ENCODE measurements at regions not wholly inside any gene's neighbourhood (a gene's known extent, or its start where the extent isn't known, plus 50 kb on each side); places are given as distances from the start of the nearest gene placed in this dataset.

DNA sequence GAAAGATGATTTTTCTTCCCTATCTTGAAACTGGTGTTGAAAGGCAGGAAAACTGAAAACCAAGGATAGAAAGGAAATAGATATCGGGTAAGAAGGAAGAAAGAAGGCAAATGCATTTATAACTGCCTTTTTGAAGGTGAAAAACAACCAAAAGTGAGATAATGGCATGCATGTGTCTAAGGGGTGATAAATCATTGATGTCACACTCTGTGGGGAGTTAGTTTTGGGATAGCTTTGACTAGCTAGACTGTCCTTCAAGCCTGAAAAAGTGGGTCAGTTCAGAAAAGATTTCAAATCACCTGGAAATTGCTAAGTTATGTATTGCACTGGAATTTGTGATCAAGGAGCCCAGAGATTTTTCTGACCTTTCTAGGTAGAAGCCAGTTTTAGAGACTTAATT is 142.2 kb upstream of the UMPS start:
- intact Hi-C loops (cut with micrococcal nuclease), result no loop called here
- no peak for ATAC-seq
- peaks cover 16% of the 10 kb centered on the region for H3K4me1 ChIP-seq (ENCODE audit: control insufficient read depth, insufficient read depth, low read length)
- H3K4me3 ChIP-seq (ENCODE audit: low read length), result no peak overlapping the region
- no peaks in the 10 kb centered on the region for H3K36me3 ChIP-seq (ENCODE audit: control insufficient read depth, insufficient read depth, low read length)
- peaks cover 25% of the 10 kb centered on the region for H3K27me3 ChIP-seq (ENCODE audit: control insufficient read depth, insufficient read depth, low read length)
- H3K27ac Mint-ChIP-seq, result no peak overlapping the region
- H3K27ac ChIP-seq (ENCODE audit: low read length), result no peak overlapping the region
- TF ChIP-seq, protein P1, sequence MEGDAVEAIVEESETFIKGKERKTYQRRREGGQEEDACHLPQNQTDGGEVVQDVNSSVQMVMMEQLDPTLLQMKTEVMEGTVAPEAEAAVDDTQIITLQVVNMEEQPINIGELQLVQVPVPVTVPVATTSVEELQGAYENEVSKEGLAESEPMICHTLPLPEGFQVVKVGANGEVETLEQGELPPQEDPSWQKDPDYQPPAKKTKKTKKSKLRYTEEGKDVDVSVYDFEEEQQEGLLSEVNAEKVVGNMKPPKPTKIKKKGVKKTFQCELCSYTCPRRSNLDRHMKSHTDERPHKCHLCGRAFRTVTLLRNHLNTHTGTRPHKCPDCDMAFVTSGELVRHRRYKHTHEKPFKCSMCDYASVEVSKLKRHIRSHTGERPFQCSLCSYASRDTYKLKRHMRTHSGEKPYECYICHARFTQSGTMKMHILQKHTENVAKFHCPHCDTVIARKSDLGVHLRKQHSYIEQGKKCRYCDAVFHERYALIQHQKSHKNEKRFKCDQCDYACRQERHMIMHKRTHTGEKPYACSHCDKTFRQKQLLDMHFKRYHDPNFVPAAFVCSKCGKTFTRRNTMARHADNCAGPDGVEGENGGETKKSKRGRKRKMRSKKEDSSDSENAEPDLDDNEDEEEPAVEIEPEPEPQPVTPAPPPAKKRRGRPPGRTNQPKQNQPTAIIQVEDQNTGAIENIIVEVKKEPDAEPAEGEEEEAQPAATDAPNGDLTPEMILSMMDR (IDR thresholded peaks at IDR 0.05), result no peak
- H3K9me3 ChIP-seq (ENCODE audit: control insufficient read depth, insufficient read depth, low read length), result no peaks in the 10 kb centered on the region
- no peak overlapping the region for H3K4me3 Mint-ChIP-seq
- no peaks in the 10 kb centered on the region for H3K9me3 Mint-ChIP-seq
- 54% methylated on average over 1 of the region's 1 CpG for WGBS (ENCODE audit: insufficient coverage)
- H3K36me3 Mint-ChIP-seq, result no peaks in the 10 kb centered on the region
- DNase-seq, result no peak
- H3K4me1 Mint-ChIP-seq, result peaks cover 7 to 14% of the 10 kb centered on the region in 2 donors
- H3K27me3 Mint-ChIP-seq (ENCODE audit: low read depth in 2 of 2), result peaks cover 24 to 35% of the 10 kb centered on the region in 2 donors

DNA sequence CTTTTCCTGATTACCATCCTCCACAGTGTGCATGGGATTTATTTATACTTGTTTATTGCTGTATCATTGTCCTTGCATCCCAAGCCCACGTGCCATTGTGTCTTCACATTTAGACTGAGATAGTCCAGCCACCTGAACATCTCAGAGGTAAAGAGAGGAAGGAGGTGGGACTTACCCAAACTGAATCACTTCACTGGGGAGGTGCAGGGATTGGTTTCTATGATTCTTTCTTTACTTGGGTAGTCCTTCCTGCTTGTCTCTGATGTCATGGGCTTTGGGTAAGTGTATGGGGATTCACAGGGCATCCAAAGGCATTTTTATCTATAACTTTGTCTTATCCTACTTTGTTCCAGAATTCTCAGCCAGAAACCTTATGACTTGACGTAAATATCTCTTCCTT is 141.5 kb upstream of the UMPS start:
- no peaks in the 10 kb centered on the region for H3K9me3 ChIP-seq (ENCODE audit: control insufficient read depth, insufficient read depth, low read length)
- WGBS (ENCODE audit: insufficient coverage), result 69% methylated on average over 1 of the region's 2 CpGs
- H3K4me1 ChIP-seq (ENCODE audit: control insufficient read depth, insufficient read depth, low read length), result peaks cover 16% of the 10 kb centered on the region
- Mint-ChIP-seq H3K36me3 (no peaks in the 10 kb centered on the region), H3K4me1 (peaks cover 7 to 14% of the 10 kb centered on the region in 2 donors), H3K27ac (no peak overlapping the region), H3K4me3 (no peak overlapping the region), H3K27me3 (ENCODE audit: low read depth in 2 of 2) (peaks cover 22 to 32% of the 10 kb centered on the region in 2 donors), H3K9me3 (no peaks in the 10 kb centered on the region)
- no peak overlapping the region for H3K4me3 ChIP-seq (ENCODE audit: low read length)
- no peak overlapping the region for H3K27ac ChIP-seq (ENCODE audit: low read length)
- no peak for ATAC-seq
- peaks cover 25% of the 10 kb centered on the region for H3K27me3 ChIP-seq (ENCODE audit: control insufficient read depth, insufficient read depth, low read length)
- H3K36me3 ChIP-seq (ENCODE audit: control insufficient read depth, insufficient read depth, low read length), result no peaks in the 10 kb centered on the region
- TF ChIP-seq, protein P1 (IDR thresholded peaks at IDR 0.05), result no peak
- intact Hi-C loops (cut with micrococcal nuclease), result no loop called here
- DNase-seq, result no peak

DNA sequence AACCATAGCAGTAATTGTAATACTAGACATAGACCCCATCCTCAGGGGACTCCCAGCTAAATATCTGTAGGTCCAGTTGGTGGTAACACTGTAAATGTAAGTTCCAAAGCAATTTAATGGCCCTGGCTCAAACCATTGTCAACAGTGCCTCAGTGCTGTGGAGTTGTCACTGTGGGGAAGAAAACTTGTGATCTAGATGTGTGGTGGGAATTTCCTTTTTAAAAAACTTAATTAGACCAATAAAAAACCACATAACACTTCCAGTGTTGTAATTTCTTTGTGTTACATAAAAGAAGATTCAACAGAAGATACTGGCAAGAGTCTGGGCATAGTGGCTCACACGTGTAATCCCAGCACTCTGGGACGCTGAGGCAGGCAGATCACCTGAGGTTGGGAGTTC is 138.6 kb upstream of the UMPS start:
- Histone ChIP-seq H3K4me1 (ENCODE audit: control insufficient read depth, insufficient read depth, low read length) (no peaks in the 10 kb centered on the region), H3K36me3 (ENCODE audit: control insufficient read depth, insufficient read depth, low read length) (no peaks in the 10 kb centered on the region), H3K27me3 (ENCODE audit: control insufficient read depth, insufficient read depth, low read length) (peaks cover 5% of the 10 kb centered on the region), H3K27ac (ENCODE audit: low read length) (no peak overlapping the region), H3K9me3 (ENCODE audit: control insufficient read depth, insufficient read depth, low read length) (no peaks in the 10 kb centered on the region), H3K4me3 (ENCODE audit: low read length) (no peak overlapping the region)
- intact Hi-C loops (cut with micrococcal nuclease), result no loop called here
- Mint-ChIP-seq H3K4me3 (no peak overlapping the region), H3K9me3 (no peaks in the 10 kb centered on the region), H3K27me3 (ENCODE audit: low read depth in 2 of 2) (peaks cover under 1 to 13% of the 10 kb centered on the region in 2 donors), H3K4me1 (no peaks in the 10 kb centered on the region), H3K27ac (no peak overlapping the region), H3K36me3 (no peaks in the 10 kb centered on the region)
- DNase-seq, result no peak
- WGBS (ENCODE audit: insufficient coverage), result 68% methylated on average over 2 of the region's 2 CpGs
- TF ChIP-seq, protein P1 (IDR thresholded peaks at IDR 0.05), result no peak
- ATAC-seq, result peak in 1 of 3 donors; percentile 57

DNA sequence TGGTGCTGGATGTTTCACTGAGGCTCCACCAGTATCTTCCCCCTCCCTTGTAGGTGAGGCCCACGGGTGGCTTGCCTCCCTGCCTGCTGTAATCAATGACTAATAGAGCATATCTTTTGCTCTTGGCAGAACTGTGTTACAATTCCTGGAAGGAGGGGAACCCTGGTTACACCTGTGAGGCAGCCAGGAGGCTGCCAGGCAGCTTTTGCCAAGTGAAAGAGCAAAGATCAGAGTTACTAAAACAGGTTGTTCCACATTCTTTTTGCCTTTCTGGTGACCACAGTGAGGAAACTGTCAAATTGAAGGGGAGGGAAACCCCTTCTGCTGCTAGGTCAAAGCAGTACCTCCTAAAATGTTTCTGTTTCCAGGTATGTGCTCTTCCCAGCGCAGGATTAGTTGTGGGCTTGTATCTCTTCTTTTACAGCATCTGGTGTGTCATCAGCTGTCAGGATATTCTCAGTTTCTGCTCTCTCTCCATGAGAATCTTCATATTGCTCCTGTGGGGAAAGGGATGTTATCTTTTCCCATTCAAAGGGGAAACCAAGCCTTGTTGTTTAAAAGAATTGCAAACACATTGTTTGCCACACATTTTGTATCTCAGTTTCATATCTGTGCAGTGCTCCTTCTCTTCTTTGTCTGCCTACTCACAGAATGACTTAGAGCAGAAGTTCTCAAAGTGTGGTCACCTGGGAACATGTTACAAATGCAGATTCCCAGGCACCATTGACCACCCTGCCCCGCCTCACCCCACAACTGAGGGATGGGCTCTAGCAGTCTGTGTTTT is 137.4 kb upstream of the UMPS start:
- Histone ChIP-seq H3K4me3 (ENCODE audit: low read length) (no peak overlapping the region), H3K36me3 (ENCODE audit: control insufficient read depth, insufficient read depth, low read length) (no peaks in the 10 kb centered on the region), H3K27me3 (ENCODE audit: control insufficient read depth, insufficient read depth, low read length) (no peaks in the 10 kb centered on the region), H3K9me3 (ENCODE audit: control insufficient read depth, insufficient read depth, low read length) (no peaks in the 10 kb centered on the region), H3K27ac (ENCODE audit: low read length) (no peak overlapping the region), H3K4me1 (ENCODE audit: control insufficient read depth, insufficient read depth, low read length) (no peaks in the 10 kb centered on the region)
- no peak overlapping the region for H3K4me3 Mint-ChIP-seq
- ATAC-seq (no peak), DNase-seq (no peak)
- intact Hi-C loops (cut with micrococcal nuclease), result no loop called here
- no peaks in the 10 kb centered on the region for H3K4me1 Mint-ChIP-seq
- H3K27ac Mint-ChIP-seq, result no peak overlapping the region
- no peaks in the 10 kb centered on the region for H3K36me3 Mint-ChIP-seq
- WGBS (ENCODE audit: insufficient coverage), result 73% methylated on average over 3 of the region's 3 CpGs
- H3K27me3 Mint-ChIP-seq (ENCODE audit: low read depth in 2 of 2), result peaks cover 0 to 10% of the 10 kb centered on the region in 2 donors
- no peaks in the 10 kb centered on the region for H3K9me3 Mint-ChIP-seq
- TF ChIP-seq, protein P1 (IDR thresholded peaks at IDR 0.05), result no peak

All from natural killer cell (primary cell).